ENCODE measurements at regions not wholly inside any gene's neighbourhood (a gene's known extent, or its start where the extent isn't known, plus 50 kb on each side); places are given as distances from the start of the nearest gene placed in this dataset.

DNA sequence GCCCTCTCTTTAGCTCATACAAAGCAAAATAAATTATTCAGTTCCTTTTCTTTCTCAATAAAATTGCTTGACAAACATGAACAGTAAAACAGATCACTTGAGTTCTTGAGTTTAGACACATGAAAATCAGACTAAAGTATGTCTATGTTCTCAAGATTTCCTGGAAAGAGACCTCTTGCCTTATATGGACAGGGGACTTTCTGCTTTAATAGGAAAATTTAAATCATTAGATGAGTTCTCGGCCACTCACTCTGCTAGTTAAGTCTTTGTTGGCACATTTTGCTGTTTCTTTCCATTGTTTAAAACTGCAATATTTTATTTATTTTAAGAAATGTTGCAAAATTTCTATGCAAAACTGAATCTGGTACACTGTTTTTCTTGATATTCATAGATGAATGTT, 207.8 kb downstream of the RND3 start (continued):
- TF ChIP-seq, protein P1, sequence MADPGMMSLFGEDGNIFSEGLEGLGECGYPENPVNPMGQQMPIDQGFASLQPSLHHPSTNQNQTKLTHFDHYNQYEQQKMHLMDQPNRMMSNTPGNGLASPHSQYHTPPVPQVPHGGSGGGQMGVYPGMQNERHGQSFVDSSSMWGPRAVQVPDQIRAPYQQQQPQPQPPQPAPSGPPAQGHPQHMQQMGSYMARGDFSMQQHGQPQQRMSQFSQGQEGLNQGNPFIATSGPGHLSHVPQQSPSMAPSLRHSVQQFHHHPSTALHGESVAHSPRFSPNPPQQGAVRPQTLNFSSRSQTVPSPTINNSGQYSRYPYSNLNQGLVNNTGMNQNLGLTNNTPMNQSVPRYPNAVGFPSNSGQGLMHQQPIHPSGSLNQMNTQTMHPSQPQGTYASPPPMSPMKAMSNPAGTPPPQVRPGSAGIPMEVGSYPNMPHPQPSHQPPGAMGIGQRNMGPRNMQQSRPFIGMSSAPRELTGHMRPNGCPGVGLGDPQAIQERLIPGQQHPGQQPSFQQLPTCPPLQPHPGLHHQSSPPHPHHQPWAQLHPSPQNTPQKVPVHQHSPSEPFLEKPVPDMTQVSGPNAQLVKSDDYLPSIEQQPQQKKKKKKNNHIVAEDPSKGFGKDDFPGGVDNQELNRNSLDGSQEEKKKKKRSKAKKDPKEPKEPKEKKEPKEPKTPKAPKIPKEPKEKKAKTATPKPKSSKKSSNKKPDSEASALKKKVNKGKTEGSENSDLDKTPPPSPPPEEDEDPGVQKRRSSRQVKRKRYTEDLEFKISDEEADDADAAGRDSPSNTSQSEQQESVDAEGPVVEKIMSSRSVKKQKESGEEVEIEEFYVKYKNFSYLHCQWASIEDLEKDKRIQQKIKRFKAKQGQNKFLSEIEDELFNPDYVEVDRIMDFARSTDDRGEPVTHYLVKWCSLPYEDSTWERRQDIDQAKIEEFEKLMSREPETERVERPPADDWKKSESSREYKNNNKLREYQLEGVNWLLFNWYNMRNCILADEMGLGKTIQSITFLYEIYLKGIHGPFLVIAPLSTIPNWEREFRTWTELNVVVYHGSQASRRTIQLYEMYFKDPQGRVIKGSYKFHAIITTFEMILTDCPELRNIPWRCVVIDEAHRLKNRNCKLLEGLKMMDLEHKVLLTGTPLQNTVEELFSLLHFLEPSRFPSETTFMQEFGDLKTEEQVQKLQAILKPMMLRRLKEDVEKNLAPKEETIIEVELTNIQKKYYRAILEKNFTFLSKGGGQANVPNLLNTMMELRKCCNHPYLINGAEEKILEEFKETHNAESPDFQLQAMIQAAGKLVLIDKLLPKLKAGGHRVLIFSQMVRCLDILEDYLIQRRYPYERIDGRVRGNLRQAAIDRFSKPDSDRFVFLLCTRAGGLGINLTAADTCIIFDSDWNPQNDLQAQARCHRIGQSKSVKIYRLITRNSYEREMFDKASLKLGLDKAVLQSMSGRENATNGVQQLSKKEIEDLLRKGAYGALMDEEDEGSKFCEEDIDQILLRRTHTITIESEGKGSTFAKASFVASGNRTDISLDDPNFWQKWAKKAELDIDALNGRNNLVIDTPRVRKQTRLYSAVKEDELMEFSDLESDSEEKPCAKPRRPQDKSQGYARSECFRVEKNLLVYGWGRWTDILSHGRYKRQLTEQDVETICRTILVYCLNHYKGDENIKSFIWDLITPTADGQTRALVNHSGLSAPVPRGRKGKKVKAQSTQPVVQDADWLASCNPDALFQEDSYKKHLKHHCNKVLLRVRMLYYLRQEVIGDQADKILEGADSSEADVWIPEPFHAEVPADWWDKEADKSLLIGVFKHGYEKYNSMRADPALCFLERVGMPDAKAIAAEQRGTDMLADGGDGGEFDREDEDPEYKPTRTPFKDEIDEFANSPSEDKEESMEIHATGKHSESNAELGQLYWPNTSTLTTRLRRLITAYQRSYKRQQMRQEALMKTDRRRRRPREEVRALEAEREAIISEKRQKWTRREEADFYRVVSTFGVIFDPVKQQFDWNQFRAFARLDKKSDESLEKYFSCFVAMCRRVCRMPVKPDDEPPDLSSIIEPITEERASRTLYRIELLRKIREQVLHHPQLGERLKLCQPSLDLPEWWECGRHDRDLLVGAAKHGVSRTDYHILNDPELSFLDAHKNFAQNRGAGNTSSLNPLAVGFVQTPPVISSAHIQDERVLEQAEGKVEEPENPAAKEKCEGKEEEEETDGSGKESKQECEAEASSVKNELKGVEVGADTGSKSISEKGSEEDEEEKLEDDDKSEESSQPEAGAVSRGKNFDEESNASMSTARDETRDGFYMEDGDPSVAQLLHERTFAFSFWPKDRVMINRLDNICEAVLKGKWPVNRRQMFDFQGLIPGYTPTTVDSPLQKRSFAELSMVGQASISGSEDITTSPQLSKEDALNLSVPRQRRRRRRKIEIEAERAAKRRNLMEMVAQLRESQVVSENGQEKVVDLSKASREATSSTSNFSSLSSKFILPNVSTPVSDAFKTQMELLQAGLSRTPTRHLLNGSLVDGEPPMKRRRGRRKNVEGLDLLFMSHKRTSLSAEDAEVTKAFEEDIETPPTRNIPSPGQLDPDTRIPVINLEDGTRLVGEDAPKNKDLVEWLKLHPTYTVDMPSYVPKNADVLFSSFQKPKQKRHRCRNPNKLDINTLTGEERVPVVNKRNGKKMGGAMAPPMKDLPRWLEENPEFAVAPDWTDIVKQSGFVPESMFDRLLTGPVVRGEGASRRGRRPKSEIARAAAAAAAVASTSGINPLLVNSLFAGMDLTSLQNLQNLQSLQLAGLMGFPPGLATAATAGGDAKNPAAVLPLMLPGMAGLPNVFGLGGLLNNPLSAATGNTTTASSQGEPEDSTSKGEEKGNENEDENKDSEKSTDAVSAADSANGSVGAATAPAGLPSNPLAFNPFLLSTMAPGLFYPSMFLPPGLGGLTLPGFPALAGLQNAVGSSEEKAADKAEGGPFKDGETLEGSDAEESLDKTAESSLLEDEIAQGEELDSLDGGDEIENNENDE (IDR thresholded peaks at IDR 0.05; ENCODE audit: low read depth, low read length): no peak
- TF ChIP-seq XRCC4 (IDR thresholded peaks at IDR 0.05; ENCODE audit: extremely low read depth, insufficient read depth, insufficient read length): no peak
- TF ChIP-seq TEAD2 (tag; IDR thresholded peaks at IDR 0.05): no peak

All from K562 (cell line).